HepG2 (cell line): ENCODE measurements at regions not wholly inside any gene's neighbourhood (a gene's known extent, or its start where the extent isn't known, plus 50 kb on each side); places are given as distances from the start of the nearest gene placed in this dataset.

ENCODE experiments used
- ATAC-seq: fragments of 200-7000 bp; cut with Tn5 transposase; 3 replicates; pipeline ENCODE4 v1.9.1; 2020; ENCODE audit warnings: mild to moderate bottlenecking, moderate library complexity
- BruUV-seq: library from RNA; stranded (reverse); fragments of 400-500 nt; replicated peaks from 2 replicates; lab custom pipeline; 2021; lab: Mats Ljungman, UMichigan
- CTCF ChIA-PET: fragments of 300-600 bp; formaldehyde crosslinking; extraction: SDS; loops from one replicate; lab custom pipeline; 2021; ENCODE audit warnings: low total read pairs, inconsistent platforms, low intra/inter-chr PET ratio; lab: Yijun Ruan, JAX
- POLR2A ChIA-PET: fragments of 350-600 bp; sonication (Branson Sonifier 250); formaldehyde crosslinking; loops from one replicate; lab custom pipeline; 2020; ENCODE audit warnings: antibody characterized with exemption, inconsistent platforms; lab: Yijun Ruan, JAX
- DNase-seq: peaks from one replicate; pipeline ENCODE4 v3.0.0-alpha.2; 2015; ENCODE audit warnings: low spot score
- FAIRE-seq: peaks from 3 replicates; lab custom pipeline; 2011; peaks lifted over from hg19 to GRCh38; lab: Jason Lieb, UNC
- H2AFZ ChIP-seq: one replicate; pipeline ENCODE4 v1.6.1; 2011; ENCODE audit warnings: low read length, inconsistent platforms
- H3K27ac ChIP-seq: fragments of 300-600 bp; 3 replicates; pipeline ENCODE4 v1.8.0; 2011; ENCODE audit warnings: mixed run types, mild to moderate bottlenecking, mixed read lengths, low read length, inconsistent platforms; ENCODE audit not compliant: insufficient read depth; ENCODE audit errors: extremely low read length
- H3K27me3 ChIP-seq, 2 experiments: fragments of 200-600 bp in 1 of 2; 2 replicates in 1 of 2; 3 replicates in 1 of 2; pipeline versions ENCODE4 v1.6.0 to v1.8.0; 2011; ENCODE audit warnings: low read length in 2 of 2, mild to moderate bottlenecking in 2 of 2, moderate library complexity in 2 of 2, inconsistent platforms in 1 of 2; ENCODE audit not compliant: insufficient read depth in 2 of 2, control insufficient read depth in 1 of 2
- H3K36me3 ChIP-seq, 2 experiments: fragments of 200-600 bp in 1 of 2; replicated peaks in 1 of 2; 2 replicates in 1 of 2; 3 replicates in 1 of 2; pipeline versions ENCODE4 v1.5.1 to v1.8.0; 2011; ENCODE audit warnings: low read length in 2 of 2, inconsistent platforms in 1 of 2; ENCODE audit not compliant: insufficient read depth in 2 of 2, control insufficient read depth in 1 of 2
- H3K4me1 ChIP-seq: 2 replicates; pipeline ENCODE4 v1.5.1; 2012; ENCODE audit warnings: low read length, inconsistent platforms; ENCODE audit not compliant: insufficient read depth
- H3K4me2 ChIP-seq: 2 replicates; pipeline ENCODE4 v1.6.0; 2011; ENCODE audit warnings: low read depth, low read length, inconsistent platforms
- H3K4me3 ChIP-seq, 3 experiments: fragments of 200-600 bp in 1 of 3; sonication (generic), shearing (Covaris generic) in 1 of 3; replicated peaks in 1 of 3; 2 replicates each; pipeline ENCODE4 v1.5.1; 2011 to 2016; ENCODE audit warnings: low read length in 3 of 3, inconsistent platforms in 2 of 3, low read depth in 2 of 3, mild to moderate bottlenecking in 2 of 3, control low read depth in 1 of 3, mixed read lengths in 1 of 3; ENCODE audit not compliant: insufficient read depth in 1 of 3
- H3K79me2 ChIP-seq: one replicate; pipeline ENCODE4 v1.6.1; 2011; ENCODE audit warnings: low read length, inconsistent platforms; ENCODE audit not compliant: insufficient read depth
- H3K9ac ChIP-seq: 2 replicates; pipeline ENCODE4 v1.6.0; 2011; ENCODE audit warnings: mild to moderate bottlenecking, low read depth, low read length, inconsistent platforms; ENCODE audit not compliant: insufficient read depth
- H3K9me3 ChIP-seq: 2 replicates; pipeline ENCODE4 v1.5.1; 2012; ENCODE audit warnings: mild to moderate bottlenecking, low read length
- H4K20me1 ChIP-seq: 2 replicates; pipeline ENCODE4 v1.6.0; 2011; ENCODE audit warnings: inconsistent platforms, mild to moderate bottlenecking, low read length, moderate library complexity; ENCODE audit not compliant: insufficient read depth
- DMAP1 ChIP-seq: IDR thresholded peaks from 2 replicates; pipeline ENCODE4 v1.6.1; 2016
- JARID2 ChIP-seq: sonication (generic); formaldehyde crosslinking; IDR thresholded peaks from 2 replicates; pipeline ENCODE4 v1.8.1; 2023; ENCODE audit warnings: missing genetic modification reagents, inconsistent platforms; ENCODE audit not compliant: insufficient replicate concordance
- KLF12 ChIP-seq: sonication (generic); formaldehyde crosslinking; IDR thresholded peaks from 2 replicates; pipeline ENCODE4 v1.4.0; 2020; ENCODE audit warnings: missing genetic modification reagents, borderline replicate concordance
- MBD4 ChIP-seq: IDR thresholded peaks from 2 replicates; pipeline ENCODE4 v1.6.1; 2012; ENCODE audit warnings: low read length, inconsistent platforms, borderline replicate concordance
- PLRG1 ChIP-seq: fragments of 450-650 bp; conservative IDR thresholded peaks from 2 replicates; pipeline ENCODE4 v1.6.1; 2016
- SP2 ChIP-seq: sonication (generic); formaldehyde crosslinking; IDR thresholded peaks from 2 replicates; pipeline ENCODE4 v1.5.1; 2020; ENCODE audit warnings: mild to moderate bottlenecking, missing genetic modification reagents
- YY1 ChIP-seq: IDR thresholded peaks from 2 replicates; pipeline ENCODE4 v1.6.1; 2011; ENCODE audit warnings: low read length, low read depth, moderate library complexity, mild to moderate bottlenecking; ENCODE audit not compliant: insufficient read depth, insufficient replicate concordance
- ZNF670 ChIP-seq: sonication (generic); formaldehyde crosslinking; IDR thresholded peaks from 2 replicates; pipeline ENCODE4 v1.8.0; 2022; ENCODE audit warnings: mild to moderate bottlenecking, missing genetic modification reagents, borderline replicate concordance
- ZSCAN21 ChIP-seq: sonication (generic); formaldehyde crosslinking; IDR thresholded peaks from 2 replicates; pipeline ENCODE4 v1.8.0; 2022; ENCODE audit warnings: mild to moderate bottlenecking, missing genetic modification reagents, moderate library complexity, borderline replicate concordance
- WGBS: methylation state at CpG from one replicate; pipeline ENCODE4 v1.1.6; 2017; ENCODE audit warnings: low lambda C conversion rate; 5-methylcytosine and 5-hydroxymethylcytosine counted together
- in situ Hi-C: cut with HindIII; loops from 2 replicates; pipeline ENCODE4 v1.10.0; 2017; ENCODE audit warnings: low pct_unique_long_range_greater_than_20kb; ENCODE audit not compliant: extremely low pct_ligation_motif_present
- intact Hi-C: fragments of 100-400 bp; cut with micrococcal nuclease; formaldehyde crosslinking; loops from one replicate; pipeline ENCODE4 v1.10.0; 2022; ENCODE audit not compliant: unreplicated experiment
- TF ChIP-seq, protein P1 (sequence below): IDR thresholded peaks from 2 replicates; pipeline ENCODE4 v1.6.1; 2016; ENCODE audit warnings: mild to moderate bottlenecking, missing biosample characterization, missing genetic modification reagents
- TF ChIP-seq, protein P2 (sequence below): sonication (generic); formaldehyde crosslinking; IDR thresholded peaks from 2 replicates; pipeline ENCODE4 v1.9.0; 2021; ENCODE audit warnings: missing genetic modification reagents, mild to moderate bottlenecking, borderline replicate concordance
- TF ChIP-seq, protein P3 (sequence below): sonication (generic); formaldehyde crosslinking; IDR thresholded peaks from 2 replicates; pipeline ENCODE4 v1.5.0; 2020; ENCODE audit warnings: mild to moderate bottlenecking, missing genetic modification reagents, borderline replicate concordance

DNA sequence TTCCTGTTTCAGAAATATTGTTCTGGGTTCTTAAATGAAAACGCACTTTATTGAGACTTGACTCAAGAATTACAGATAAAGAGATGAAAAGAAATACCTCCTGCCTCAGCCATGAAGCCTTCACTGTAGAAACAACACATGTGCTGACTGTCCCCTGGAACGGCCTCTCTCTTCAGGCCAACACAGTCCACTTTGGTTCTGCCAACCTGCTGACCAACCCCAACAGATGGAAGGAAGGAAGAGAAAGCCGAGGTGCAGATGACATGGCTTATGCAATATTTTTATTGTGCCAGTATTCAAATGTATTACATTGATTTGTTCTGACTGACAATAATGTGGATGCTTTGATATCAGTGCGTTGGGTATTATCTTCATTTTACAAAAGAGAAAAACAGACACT, 171.0 kb downstream of the CPEB2 start:
- in situ Hi-C loops (loop anchor here (25.0 kb wide), 1 partner anchor 1536 kb away; the partner anchor contains the start of gene BOD1L1), intact Hi-C loops (no loop called here)
- no peak overlapping the region for H3K9ac ChIP-seq
- H3K79me2 ChIP-seq, result no peaks in the 10 kb centered on the region
- H3K4me2 ChIP-seq, result no peak overlapping the region
- BruUV-seq, result no TSS peak
- H3K9me3 ChIP-seq, result peaks cover 14% of the 10 kb centered on the region
- no peaks in the 10 kb centered on the region for H4K20me1 ChIP-seq
- ATAC-seq (no peak), DNase-seq (no peak), FAIRE-seq (no peak)
- H3K27ac ChIP-seq, result no peak overlapping the region
- H3K4me1 ChIP-seq, result no peaks in the 10 kb centered on the region
- ChIA-PET POLR2A (no interaction called here), CTCF (no interaction called here)
- no peak overlapping the region for H3K4me3 ChIP-seq
- no peaks in the 10 kb centered on the region for H3K36me3 ChIP-seq
- no peaks in the 10 kb centered on the region; a peak in 1 of 5 replicates for H3K27me3 ChIP-seq
- H2AFZ ChIP-seq, result no peak overlapping the region
- TF ChIP-seq JARID2 (CRISPR knock-in tag) (no peak), ZNF670 (no peak), PLRG1 (no peak), MBD4 (no peak), YY1 (no peak), DMAP1 (CRISPR knock-in tag) (no peak), ZSCAN21 (no peak), SP2 (CRISPR knock-in tag) (no peak), KLF12 (no peak)
- TF ChIP-seq, protein P1, sequence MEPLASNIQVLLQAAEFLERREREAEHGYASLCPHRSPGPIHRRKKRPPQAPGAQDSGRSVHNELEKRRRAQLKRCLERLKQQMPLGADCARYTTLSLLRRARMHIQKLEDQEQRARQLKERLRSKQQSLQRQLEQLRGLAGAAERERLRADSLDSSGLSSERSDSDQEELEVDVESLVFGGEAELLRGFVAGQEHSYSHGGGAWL, result no peak
- TF ChIP-seq, protein P2, sequence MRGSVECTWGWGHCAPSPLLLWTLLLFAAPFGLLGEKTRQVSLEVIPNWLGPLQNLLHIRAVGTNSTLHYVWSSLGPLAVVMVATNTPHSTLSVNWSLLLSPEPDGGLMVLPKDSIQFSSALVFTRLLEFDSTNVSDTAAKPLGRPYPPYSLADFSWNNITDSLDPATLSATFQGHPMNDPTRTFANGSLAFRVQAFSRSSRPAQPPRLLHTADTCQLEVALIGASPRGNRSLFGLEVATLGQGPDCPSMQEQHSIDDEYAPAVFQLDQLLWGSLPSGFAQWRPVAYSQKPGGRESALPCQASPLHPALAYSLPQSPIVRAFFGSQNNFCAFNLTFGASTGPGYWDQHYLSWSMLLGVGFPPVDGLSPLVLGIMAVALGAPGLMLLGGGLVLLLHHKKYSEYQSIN (CRISPR knock-in tag), result no peak
- TF ChIP-seq, protein P3, sequence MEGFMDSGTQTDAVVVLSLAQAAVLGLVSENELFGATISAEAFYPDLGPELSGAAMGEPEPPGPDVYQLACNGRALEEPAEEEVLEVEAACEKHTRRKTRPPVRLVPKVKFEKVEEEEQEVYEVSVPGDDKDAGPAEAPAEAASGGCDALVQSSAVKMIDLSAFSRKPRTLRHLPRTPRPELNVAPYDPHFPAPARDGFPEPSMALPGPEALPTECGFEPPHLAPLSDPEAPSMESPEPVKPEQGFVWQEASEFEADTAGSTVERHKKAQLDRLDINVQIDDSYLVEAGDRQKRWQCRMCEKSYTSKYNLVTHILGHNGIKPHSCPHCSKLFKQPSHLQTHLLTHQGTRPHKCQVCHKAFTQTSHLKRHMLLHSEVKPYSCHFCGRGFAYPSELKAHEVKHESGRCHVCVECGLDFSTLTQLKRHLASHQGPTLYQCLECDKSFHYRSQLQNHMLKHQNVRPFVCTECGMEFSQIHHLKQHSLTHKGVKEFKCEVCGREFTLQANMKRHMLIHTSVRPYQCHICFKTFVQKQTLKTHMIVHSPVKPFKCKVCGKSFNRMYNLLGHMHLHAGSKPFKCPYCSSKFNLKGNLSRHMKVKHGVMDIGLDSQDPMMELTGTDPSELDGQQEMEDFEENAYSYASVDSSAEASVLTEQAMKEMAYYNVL, result no peak
- 64% methylated on average over 4 of the region's 4 CpGs for WGBS
